GM19372 (cell line): ENCODE measurements at regions not wholly inside any gene's neighbourhood (a gene's known extent, or its start where the extent isn't known, plus 50 kb on each side); places are given as distances from the start of the nearest gene placed in this dataset.
"Not testable (repeated sequence)": the region's sequence is repeated elsewhere in the genome, so short reads cannot be mapped to it uniquely, and the experiment has no call there.

Experiments
- ATAC-seq: cut with Tn5 transposase; IDR thresholded peaks from one replicate; pipeline ENCODE4 v1.9.1; 2021; ENCODE audit warnings: mild to moderate bottlenecking, low read depth, moderate library complexity; ENCODE audit not compliant: unreplicated experiment

- no peak for ATAC-seq
Measured at GRCh38 chr5:9817819-9818218, 187.7 kb upstream of the TAS2R1 start.

GRCh38 chr5:9815051-9815450 is 184.9 kb upstream of the TAS2R1 start:
- no peak for ATAC-seq

- ATAC-seq, result no peak
Measured at GRCh38 chr5:9813305-9813704, 183.2 kb upstream of the TAS2R1 start.

GRCh38 chr5:9807366-9807765 is 177.2 kb upstream of the TAS2R1 start:
- ATAC-seq, result not testable (repeated sequence)

- no peak for ATAC-seq
Measured at GRCh38 chr5:9801908-9802307, 171.8 kb upstream of the TAS2R1 start.

- ATAC-seq, result no peak
Measured at GRCh38 chr5:9799606-9800005, 169.5 kb upstream of the TAS2R1 start.

GRCh38 chr5:9790276-9790675 is 160.1 kb upstream of the TAS2R1 start:
- ATAC-seq, result no peak

- ATAC-seq, result no peak
Measured at GRCh38 chr5:9789777-9790176, 159.6 kb upstream of the TAS2R1 start.

- no peak for ATAC-seq
Measured at GRCh38 chr5:9787861-9788600, 157.9 kb upstream of the TAS2R1 start.

GRCh38 chr5:9786380-9787360 is 156.5 kb upstream of the TAS2R1 start:
- no peak for ATAC-seq

GRCh38 chr5:9785751-9786150 is 155.6 kb upstream of the TAS2R1 start:
- ATAC-seq, result no peak

GRCh38 chr5:9784231-9784630 is 154.1 kb upstream of the TAS2R1 start:
- ATAC-seq, result no peak

GRCh38 chr5:9782826-9783560 is 152.8 kb upstream of the TAS2R1 start:
- no peak for ATAC-seq

GRCh38 chr5:9781890-9782289 is 151.7 kb upstream of the TAS2R1 start:
- ATAC-seq, result no peak

- ATAC-seq, result no peak
Measured at GRCh38 chr5:9781275-9781674, 151.1 kb upstream of the TAS2R1 start.

GRCh38 chr5:9780501-9780900 is 150.3 kb upstream of the TAS2R1 start:
- no peak for ATAC-seq

GRCh38 chr5:9776525-9776924 is 146.4 kb upstream of the TAS2R1 start:
- ATAC-seq, result no peak

- ATAC-seq, result no peak
Measured at GRCh38 chr5:9775339-9775738, 145.2 kb upstream of the TAS2R1 start.

GRCh38 chr5:9774472-9775079 is 144.4 kb upstream of the TAS2R1 start:
- ATAC-seq, result no peak

GRCh38 chr5:9771079-9771478 is 140.9 kb upstream of the TAS2R1 start:
- no peak for ATAC-seq
